ENCODE measurements at regions not wholly inside any gene's neighbourhood (a gene's known extent, or its start where the extent isn't known, plus 50 kb on each side); places are given as distances from the start of the nearest gene placed in this dataset.
A peak's percentile ranks its signal among the peaks of the same experiment; 100 is the strongest.

DNA sequence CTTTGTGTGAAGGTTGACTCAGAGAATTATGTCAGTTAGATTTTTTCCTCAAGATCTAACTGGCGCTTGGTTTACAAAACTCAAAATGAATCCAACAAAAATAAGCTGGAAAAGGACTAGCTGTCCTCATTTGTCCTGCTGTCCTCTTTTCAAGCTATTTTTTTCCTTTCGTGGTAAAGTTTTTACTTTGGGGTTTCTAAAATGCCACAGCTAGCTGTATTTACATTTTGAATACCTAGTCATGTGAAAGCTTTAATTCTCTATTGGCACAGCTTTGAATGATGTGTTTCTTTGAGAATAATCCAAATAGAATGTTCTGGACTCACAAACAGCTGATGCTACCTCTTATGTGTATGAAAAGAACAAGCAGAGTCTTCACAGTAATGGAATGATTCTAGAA, 673.6 kb upstream of the NR5A2 start:
- DNase-seq = no peak

DNA sequence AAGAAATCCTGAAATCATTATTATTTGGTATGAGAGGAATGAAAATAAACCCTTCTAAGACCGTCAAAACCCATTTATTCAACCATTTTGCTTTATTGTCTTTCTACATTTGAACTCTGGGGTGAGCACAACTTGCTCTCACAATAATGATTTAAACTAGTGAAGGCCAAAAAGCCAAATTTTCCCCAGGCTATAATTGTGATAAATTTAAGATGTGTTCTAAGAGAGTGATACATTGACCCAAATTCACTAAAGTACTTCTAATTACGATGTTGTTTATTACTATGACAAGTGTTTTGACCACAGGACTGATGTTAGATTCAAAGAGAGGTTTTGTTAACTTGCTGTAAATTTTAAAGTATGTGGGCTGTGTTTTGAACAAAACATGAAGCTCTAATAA, 670.9 kb upstream of the NR5A2 start:
- DNase-seq = no peak

DNA sequence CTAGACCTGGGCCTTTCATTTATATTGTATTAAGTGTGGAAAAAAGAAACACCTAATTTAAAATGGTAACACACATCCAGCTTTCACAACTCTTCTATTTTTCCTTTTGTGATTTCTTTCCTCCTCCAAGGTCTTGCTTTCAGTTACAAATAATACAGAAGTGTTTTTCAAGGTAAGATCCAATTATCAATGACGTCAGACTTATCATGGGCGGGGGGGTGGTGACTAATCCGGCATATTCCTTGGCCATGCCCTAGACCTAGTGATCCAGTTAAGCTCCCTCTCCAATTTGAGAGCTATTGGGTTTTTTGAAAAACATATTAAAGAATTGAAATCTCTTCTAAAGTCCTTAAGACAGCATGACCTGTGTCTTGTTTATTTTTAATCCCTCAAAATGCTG, 669.9 kb upstream of the NR5A2 start:
- no peak for DNase-seq

DNA sequence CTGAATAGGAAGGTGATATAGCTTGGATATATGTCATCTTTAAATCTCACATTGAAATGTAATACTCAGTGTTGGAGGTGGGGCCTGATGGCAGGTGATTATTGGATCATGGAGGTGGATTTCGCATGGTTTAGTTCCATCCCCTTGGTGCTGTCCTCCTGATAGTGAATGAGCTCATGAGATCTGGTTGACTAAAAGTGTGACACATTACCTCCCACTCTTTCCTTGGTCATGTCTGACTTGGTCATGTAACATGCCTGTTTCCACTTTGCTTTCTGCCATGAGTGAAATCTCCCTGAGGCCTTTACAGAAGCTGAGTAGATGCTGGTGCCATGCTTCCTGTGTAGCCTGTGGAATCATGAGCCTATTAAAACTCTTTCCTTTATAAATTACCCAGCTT, 664.5 kb upstream of the NR5A2 start:
- DNase-seq = no peak

DNA sequence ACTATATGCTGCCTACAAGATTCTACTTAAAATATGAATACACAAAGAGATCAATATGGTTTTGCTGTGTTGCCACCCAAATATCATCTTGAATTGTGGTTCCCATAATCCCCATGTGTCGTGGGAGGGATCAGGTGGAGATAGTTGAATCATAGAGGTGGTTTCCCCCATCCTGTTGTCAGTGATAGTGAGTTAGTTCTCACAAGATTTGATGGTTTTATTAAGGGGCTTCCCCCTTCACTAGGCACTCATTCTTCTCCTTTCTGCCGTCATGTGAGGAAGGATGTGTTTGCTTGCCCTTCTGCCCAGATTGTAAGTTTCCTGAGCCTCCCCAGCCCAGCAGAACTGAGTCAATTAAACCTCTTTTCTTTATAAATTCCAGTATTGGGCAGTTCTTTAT, 654.4 kb upstream of the NR5A2 start:
- DNase-seq = no peak

DNA sequence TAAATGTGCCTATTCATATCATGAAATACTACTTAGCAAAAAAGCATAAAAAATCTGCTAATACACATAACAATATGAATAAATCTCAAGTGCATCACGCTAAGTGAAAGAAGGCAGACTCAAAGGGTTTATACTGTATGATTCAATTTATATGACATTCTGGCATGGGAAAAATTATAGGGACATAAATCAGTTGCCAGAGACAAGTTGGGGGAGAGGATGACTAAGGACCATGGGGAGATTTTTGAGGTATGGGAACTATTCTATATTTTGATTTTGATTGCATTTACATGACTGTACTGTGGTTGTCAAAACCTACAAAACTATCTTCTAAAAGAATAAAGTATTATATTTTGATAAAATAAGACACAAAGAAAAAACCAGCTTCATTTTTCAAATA, 650.3 kb upstream of the NR5A2 start:
- no peak for DNase-seq

DNA sequence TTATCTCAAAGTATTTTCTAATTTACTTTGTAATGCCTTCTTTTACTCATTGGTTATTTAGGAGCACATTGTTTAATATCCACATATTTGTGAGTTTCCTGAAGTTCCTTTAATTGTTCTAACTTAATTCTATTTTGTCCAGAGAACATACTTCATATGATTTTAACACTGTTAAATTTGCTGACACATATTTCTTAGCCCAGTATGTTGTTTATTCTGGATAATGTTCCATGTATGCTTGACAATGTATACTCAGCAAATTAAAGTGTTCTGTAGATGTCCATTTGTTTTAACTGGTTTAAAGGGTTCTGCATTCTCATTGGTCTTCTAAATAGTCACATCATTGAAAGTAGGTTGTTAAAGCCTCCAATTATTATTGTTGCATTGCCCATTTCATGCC, 643.7 kb upstream of the NR5A2 start:
- no peak for DNase-seq

DNA sequence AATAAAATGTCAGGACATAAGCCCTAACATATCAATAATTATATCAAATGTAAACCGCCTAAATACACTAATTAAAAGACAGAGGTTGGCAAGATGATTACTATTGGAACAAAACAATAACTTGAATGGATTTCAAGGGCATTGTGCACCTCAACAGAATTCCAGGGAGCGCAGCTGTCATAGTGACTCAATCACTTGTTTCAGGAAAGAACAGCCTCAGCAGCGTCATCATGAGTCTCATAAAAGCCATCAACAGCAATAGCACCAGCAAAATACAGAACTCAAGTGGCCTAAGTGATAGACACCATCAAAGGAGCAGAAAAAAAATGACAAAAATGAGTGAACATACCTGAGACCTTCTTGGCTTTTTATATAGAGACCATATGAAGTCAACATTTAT, 632.7 kb upstream of the NR5A2 start:
- DNase-seq = peak in 1 of 3 experiments; percentile 37

DNA sequence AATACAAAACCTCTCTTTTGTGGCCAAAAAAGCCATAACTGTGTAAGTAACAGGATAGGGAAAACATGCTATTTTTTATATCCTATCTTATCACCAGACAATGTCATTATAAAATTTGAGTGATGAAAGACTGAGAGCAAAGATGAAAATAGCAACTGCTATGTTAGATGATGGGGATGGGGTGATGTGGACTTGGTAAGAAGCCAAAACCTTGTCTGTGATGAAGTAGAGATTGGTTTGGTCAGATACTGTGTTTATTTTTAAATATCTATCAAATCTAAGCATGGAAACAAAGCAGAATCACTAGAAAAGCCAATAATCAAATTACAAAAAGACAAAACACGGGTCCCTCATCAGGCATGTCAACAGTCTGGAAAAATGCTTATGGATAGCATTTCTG, 631.1 kb upstream of the NR5A2 start:
- no peak for DNase-seq

DNA sequence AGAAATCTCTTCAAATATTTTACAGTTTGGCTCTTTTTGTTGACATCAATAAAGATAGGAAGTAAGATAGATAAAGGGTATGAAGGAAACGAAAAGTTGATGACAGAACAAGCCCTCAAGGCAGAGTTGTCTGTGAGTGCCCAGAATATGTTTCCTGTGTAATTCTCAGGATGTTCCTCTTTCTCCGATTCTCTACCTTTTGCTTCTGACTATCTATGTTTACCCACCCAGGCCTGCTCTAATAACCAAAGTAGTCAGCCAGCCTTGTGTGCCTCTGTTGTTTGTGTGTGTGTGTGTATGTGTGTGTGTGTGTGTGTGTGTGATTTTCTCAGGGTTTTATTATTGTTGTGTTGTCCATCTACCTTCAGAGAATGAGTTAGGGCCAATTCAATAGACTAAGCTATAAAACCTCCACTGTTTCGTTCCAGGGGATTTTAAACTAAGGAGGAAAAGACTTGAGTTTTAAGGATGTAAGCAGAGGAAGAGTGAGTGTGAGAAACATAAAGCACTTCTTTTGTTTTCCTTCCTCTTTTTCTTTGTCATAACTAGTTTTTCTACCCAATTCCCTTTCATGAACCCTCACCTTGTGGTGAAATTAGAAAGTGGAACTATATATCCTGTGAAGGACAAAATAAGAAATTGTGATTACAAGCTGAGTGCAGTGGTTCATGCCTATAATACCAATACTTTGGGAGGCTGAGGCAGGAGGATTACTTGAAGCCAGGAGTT, 627.4 kb upstream of the NR5A2 start:
- DNase-seq = no peak

DNA sequence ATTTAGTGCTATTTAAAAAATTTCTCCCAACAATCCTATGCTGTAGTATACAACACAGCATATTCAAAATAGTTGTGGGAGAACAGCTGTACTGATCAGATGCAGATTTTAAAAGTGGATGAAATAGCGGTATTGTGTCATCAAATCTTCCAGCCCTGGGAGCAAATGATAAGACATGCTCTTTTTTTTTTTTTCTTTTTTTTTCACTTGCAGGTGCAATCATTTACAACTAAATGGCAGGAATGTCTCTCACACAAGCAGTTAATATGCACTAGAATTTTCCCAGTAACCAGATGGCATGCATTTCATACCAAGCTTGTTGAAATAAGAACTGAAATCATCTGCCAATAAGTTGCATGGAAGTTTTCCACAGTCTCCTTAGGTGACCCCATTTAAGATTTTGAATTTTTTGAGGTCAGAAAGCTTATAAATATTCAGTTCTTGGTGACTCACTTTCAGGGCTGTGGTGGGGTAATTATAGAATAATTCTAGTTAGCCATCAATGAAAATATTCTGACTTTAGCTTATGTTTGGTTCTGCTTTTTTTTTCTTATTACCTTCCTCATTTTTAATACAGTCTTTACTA, 623.9 kb upstream of the NR5A2 start:
- no peak for DNase-seq

DNA sequence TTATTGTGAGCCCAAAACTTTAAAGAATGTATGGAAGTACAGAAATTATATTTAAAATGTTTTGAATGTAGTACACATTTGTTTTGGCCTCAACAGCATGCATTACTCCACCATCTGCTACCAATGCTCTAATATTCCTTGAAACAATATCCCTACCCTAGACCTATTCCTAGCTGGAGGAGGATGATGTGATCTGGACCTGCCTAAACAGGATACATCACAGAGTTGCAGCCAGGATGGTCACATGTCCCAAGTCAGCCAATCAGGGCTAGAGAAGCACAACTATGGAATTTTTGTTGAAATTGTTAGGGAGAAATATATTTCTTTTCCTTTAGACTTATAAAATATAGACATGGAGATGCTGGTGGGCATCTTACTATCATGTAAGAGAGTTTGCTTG, 623.3 kb upstream of the NR5A2 start:
- DNase-seq = no peak

DNA sequence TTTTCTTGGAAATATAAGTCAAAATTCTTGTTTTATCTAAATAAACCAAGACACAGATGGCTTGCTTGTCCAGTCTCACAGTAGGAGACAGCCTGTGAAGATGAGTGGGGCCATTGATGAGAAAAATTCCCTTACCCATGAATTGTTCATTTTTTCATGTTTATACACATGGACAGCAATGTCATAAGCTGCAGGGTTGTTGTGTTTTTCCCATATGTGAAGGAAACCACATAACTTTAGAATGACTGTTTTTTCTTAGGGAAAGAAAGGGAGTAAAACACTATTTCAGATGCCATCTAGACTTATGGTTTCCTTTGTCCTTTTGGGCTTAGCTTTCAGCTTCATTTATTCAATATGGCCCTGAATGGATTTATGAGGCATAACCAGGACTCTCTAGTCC, 622.5 kb upstream of the NR5A2 start:
- DNase-seq = no peak

DNA sequence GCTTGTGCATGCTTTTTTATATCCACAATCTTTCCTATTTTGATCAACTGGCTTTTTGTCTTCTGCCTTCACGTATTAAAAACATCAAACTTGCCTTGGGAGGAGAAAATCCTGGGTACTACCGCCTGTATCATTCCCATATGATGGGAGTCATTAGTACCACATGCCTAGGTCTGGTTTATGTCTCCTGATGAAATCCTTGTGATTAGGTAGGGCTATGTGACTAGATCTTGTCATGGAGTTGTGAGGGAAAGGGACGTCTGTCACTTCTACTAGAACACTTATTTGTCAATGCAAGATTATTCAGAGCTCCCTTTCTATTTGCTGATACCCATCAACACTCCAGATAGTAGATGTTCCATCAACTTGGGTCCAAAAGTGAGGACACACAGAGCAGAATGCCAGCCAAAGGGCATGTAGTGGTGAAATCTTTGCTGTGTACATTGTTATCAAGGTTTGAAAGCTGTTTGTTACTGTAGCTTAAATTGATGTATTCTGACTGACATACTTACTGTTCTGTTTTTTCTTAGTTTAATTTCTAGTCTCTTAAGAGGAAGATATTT, 621.8 kb upstream of the NR5A2 start:
- DNase-seq = no peak

DNA sequence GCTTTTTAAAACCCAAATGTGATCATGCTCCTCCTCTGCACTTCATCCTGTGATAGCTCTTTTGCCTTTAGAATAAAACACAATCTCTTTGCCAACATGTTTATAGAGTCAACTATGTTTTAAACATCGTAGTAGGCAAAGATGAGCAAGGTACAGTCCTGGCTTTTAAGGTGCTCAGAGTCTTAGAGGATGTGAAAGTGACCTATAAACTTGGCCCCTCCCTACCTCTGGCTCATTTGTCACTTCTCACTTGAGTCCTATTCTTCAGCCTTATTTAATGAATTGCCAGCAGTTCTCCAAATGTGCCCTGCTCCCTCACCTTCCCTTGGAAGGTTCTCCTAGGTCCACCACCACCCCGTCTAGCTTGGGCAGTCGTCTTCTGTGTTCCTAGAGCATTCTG, 617.0 kb upstream of the NR5A2 start:
- no peak for DNase-seq

DNA sequence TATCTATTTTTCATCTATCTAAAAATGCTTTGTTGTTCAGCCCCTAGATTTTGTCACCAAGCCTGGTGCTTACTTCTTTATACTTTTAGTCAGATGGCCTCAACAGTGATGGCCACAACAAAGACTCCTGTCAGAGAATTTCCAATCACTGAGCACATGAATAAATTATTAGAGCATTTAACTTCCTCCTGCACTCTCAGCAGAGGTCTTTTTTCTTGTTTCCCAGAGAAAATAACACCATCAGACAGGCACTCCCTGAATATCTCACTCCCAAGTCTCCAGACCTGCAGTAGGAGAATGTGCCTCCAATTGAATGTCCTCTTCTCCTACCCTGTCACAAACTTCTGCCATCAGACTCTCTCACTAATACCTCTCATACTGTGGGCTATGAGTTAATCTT, 616.0 kb upstream of the NR5A2 start:
- no peak for DNase-seq

DNA sequence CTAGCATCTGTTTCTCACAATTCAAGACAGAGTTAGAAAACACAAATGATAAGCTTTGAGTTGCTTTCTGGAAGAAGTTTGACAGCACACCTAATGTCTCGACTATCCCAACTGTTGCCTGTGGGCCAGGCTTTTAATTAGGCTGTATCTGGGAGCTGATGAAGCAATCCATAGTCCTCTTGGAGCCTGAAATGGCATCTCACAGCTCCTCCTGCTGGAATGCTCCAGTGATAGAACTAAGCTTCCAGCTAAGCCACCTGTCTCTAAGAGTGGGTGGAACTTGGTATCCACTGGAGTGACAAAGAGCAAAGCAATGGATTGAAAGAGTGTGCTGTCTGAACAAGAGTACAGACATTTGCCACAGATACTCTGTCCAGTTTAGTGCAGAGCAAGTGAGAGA, 605.3 kb upstream of the NR5A2 start:
- DNase-seq = peak in 1 of 3 experiments; percentile 16

DNA sequence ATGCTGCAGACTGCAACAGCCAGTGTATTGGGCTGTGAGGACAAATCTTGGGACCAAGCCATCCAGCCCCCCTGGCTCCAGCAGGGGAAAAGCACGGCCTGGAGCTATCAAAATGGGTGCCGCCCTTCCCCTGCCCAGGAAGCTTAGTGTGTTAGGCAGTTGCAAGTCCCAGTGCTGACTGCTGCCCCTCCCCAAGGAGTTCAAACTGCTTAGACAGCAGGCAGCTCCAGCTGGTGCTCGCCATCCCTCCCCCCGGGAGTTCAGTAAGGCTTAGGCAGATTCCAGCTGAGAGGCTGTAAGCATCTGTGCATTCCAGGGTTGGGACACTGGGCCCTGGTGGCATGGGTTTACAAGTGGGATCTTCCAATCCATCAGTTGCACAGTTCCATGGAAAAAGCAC, 579.6 kb upstream of the NR5A2 start:
- DNase-seq = no peak

DNA sequence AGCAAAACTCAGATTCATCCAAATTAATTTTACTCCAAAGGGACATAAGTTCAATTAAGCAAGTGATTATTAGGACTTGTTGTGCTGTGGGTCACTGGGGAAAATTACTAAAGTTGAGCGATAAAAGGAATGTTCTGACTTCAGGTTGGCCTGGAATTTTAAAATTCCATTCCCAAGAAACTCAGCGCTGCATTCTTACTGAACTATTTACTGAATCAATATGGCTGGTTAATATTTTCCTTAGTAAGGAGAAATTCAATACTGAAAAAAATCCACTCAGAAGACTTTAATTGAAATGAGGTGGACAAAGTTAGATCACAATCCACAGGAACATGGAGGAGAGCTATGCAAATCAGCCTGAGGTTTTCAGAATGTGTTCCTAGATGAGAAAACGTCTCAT, 578.9 kb upstream of the NR5A2 start:
- DNase-seq = no peak

DNA sequence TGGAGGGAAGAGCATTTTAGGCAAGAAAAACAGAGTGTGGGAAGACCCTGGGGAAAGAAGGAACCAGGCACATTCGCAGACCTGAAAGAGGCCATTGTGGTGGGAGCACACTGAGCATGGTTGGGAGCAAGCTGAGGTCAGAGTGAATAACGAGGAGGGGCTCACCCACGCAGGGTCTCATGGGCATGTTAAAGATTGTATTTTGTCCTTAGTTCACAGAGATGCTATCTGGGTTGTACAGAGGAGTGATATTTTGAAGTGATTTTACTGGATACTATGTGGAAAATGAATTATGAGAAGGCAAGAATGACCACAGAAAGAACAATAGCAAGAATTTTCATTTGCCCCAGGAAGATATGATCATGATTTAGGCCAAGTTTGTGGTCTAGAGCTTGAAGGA, 578.3 kb upstream of the NR5A2 start:
- DNase-seq = no peak

DNA sequence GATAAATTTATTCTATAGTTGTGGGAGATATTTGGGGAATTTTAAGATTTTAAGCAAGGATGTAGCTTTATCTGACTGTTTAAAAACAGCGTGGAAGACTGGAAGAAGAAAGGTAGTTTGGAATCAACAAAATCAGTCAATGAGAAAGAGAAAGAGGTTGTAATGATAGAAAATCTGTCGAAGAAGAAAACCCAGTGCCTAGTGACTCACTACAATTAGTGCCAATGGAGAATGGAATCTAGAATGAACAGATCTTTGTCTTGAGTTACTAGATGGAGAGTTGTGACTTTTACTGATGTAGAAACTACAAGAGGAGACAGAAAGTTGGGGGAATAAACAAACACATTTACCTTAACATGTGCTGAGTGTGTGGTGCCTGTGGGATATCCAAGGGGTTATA, 577.8 kb upstream of the NR5A2 start:
- DNase-seq = no peak

DNA sequence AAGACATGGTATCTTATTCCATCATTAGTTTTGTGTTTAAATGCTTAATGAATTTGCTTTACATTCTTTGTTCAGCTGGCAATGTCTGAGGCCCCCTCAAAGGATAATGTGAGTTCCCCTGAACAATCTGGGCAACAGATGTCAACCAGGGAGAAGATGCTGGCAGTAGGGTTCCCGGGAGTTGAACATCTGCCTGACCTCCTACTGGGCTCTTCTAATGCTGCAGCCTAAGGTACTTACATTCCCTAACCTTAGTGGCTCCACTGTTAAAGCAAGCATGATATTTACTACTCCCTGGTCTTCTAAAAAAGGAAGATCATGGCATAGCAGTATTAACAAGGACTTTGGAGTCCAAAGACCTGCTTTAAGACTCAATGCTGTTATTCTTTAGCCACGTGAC, 574.9 kb upstream of the NR5A2 start:
- DNase-seq = no peak

DNA sequence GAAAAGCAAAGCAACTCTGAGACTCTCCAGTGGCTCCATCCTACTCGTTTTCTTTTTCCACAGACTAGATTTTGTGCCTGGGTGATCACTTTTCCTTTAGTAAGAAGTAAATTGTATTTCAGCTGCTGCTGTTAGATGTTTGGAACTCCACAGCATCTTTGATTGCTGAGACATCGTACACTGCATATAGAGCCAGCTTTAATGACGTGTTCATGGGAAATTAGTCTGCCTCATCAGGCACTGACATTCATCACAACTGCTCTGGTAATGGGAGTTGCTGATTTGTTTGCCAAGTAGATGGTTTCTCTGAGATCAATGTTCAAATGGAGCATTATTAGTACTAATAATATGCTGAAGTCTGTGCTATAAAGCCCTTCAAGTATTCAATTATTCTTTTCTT, 573.8 kb upstream of the NR5A2 start:
- DNase-seq = peak in 1 of 3 experiments; percentile 33

DNA sequence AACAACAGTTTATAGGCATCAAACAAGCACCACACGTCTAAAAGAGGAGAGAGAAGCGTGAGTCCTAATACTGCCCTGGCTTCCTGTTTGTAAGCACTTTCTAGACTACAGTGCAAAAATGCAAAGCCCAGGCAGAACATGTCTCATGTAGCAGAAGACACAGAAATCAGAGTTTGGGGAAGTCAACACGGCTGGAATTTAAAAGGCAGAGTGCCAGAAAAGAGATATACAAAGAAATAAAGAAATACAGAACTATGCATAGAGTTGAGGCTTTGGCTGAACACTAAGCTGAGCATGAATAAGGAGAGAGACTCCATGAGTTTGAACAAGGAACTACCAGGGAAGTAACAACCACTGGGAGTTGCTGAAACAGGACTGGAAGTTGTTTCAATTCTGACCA, 566.6 kb upstream of the NR5A2 start:
- no peak for DNase-seq
